ENCODE measurements at regions not wholly inside any gene's neighbourhood (a gene's known extent, or its start where the extent isn't known, plus 50 kb on each side); places are given as distances from the start of the nearest gene placed in this dataset.

DNA sequence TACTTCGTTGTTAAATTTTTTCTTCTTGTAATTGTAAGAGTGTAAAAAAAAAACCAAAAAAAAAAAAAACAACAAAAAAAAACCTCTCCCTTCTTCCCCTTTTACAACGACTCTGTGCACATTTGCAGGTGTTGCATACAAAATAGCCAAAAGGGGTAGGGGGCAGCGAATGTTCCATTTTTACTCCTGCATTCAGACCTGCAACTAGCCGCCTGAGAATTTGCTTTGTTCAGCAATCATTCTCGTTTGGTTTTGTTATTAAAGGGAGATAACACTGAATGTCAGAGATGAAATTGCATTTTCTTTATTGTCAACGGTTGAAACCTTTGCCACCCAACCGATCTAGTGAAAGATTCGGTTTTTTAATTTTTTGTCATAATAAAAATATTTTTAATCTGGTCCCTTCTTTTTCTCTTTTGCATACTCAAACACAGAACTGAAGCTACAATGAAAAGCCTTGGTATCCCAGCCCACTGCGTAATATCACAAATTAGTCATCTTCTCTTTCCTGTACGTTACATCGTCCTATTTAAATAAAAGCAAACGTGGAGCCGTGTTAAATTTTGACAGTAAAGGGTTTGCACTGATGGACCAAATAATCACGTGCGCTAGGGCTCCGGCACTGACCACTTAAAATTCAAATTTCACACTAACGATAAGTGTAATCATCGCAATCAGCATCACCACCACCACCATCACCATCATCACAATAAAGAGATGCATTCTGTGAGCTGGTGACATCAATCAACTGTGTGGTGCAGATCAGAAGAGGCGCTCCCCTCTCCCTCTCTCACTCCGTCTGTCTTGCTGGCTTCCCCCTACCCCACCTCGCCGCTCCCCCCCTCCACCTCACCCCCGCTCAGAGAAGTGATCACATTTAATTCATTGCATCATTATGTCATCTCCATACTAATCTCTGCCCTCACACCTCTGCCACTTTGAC, 406.2 kb upstream of the PSMD7 start:
- TF ChIP-seq, protein P1, sequence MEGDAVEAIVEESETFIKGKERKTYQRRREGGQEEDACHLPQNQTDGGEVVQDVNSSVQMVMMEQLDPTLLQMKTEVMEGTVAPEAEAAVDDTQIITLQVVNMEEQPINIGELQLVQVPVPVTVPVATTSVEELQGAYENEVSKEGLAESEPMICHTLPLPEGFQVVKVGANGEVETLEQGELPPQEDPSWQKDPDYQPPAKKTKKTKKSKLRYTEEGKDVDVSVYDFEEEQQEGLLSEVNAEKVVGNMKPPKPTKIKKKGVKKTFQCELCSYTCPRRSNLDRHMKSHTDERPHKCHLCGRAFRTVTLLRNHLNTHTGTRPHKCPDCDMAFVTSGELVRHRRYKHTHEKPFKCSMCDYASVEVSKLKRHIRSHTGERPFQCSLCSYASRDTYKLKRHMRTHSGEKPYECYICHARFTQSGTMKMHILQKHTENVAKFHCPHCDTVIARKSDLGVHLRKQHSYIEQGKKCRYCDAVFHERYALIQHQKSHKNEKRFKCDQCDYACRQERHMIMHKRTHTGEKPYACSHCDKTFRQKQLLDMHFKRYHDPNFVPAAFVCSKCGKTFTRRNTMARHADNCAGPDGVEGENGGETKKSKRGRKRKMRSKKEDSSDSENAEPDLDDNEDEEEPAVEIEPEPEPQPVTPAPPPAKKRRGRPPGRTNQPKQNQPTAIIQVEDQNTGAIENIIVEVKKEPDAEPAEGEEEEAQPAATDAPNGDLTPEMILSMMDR (conservative IDR thresholded peaks at IDR 0.05), result no peak
- no peak for TF ChIP-seq ZFX (IDR thresholded peaks at IDR 0.05)

Data from C4-2B (cell line).